KOPT-K1 (cell line): ENCODE measurements at regions not wholly inside any gene's neighbourhood (a gene's known extent, or its start where the extent isn't known, plus 50 kb on each side); places are given as distances from the start of the nearest gene placed in this dataset.

Experiments
- H3K27ac ChIP-seq: fragments of 200-600 bp; sonication (generic); 2 replicates; pipeline ENCODE4 v1.5.1; 2016; ENCODE audit warnings: antibody characterized with exemption, mild to moderate bottlenecking, low read depth, low read length; ENCODE audit not compliant: poor library complexity, severe bottlenecking
- H3K36me3 ChIP-seq: fragments of 200-600 bp; sonication (generic); 2 replicates; pipeline ENCODE4 v1.5.1; 2017; ENCODE audit warnings: antibody characterized with exemption, mild to moderate bottlenecking, low read length, moderate library complexity; ENCODE audit not compliant: insufficient read depth
- H3K9me3 ChIP-seq: fragments of 200-600 bp; sonication (generic); 2 replicates; pipeline ENCODE4 v1.5.1; 2017; ENCODE audit warnings: antibody characterized with exemption, low read length, mild to moderate bottlenecking; ENCODE audit not compliant: insufficient read depth, poor library complexity, severe bottlenecking

- no peaks in the 10 kb centered on the region for H3K36me3 ChIP-seq
- H3K27ac ChIP-seq, result no peak overlapping the region
- H3K9me3 ChIP-seq, result no peaks in the 10 kb centered on the region
Observed at GRCh38 chr9:99606957-99607356, 214.7 kb upstream of the NR4A3 start.

GRCh38 chr9:99607842-99608448, 213.7 kb upstream of the NR4A3 start:
- Histone ChIP-seq H3K9me3 (no peaks in the 10 kb centered on the region), H3K27ac (no peak overlapping the region), H3K36me3 (no peaks in the 10 kb centered on the region)

- Histone ChIP-seq H3K27ac (no peak overlapping the region), H3K36me3 (no peaks in the 10 kb centered on the region), H3K9me3 (no peaks in the 10 kb centered on the region)
Observed at GRCh38 chr9:99614341-99614740, 207.3 kb upstream of the NR4A3 start.

- Histone ChIP-seq H3K9me3 (no peaks in the 10 kb centered on the region), H3K27ac (no peak overlapping the region), H3K36me3 (no peaks in the 10 kb centered on the region)
Observed at GRCh38 chr9:99621040-99621439, 200.6 kb upstream of the NR4A3 start.

GRCh38 chr9:99622679-99623078, 199.0 kb upstream of the NR4A3 start:
- no peaks in the 10 kb centered on the region for H3K36me3 ChIP-seq
- H3K9me3 ChIP-seq, result no peaks in the 10 kb centered on the region
- H3K27ac ChIP-seq, result no peak overlapping the region

GRCh38 chr9:99623780-99624364, 197.8 kb upstream of the NR4A3 start:
- Histone ChIP-seq H3K27ac (no peak overlapping the region), H3K9me3 (no peaks in the 10 kb centered on the region)

DNA sequence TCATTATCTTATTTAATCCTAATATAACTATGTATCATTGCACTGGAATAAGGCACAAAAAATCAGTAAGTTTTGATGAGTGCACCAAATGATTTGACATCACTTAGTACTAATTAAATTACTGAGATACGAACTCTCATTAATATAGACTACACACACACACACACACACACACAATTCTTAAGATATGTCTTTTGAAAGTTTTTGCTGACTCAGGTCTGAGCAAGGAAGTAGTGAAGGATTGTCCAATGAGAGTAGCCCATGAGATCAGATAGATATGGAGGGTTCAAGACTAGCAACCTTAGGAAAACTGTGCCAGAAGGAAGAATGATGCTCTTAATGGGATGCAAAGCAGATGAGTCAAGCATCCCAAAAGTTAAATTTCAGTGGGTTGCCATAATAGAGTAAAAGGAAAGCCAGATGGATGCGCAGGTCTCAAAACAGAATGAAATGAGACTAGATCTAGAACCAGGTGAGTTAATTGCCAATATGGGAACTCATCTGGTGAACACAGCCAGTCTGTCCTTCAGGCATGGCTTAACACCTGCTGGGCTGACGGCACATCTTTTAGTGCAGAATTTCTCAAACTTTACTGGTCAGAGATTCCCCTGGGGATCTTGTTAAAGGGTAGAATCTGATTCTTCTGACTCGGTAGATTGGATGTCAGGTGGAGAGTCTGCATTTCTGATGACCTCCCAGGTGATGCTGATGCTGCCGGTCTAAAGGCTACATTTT, 197.0 kb upstream of the NR4A3 start:
- H3K27ac ChIP-seq, result no peak overlapping the region
- H3K36me3 ChIP-seq, result no peaks in the 10 kb centered on the region
- H3K9me3 ChIP-seq, result no peaks in the 10 kb centered on the region

More at GRCh38 chr9:99623780-99624364, 197.8 kb upstream of the NR4A3 start:
- H3K36me3 ChIP-seq, result no peaks in the 10 kb centered on the region

DNA sequence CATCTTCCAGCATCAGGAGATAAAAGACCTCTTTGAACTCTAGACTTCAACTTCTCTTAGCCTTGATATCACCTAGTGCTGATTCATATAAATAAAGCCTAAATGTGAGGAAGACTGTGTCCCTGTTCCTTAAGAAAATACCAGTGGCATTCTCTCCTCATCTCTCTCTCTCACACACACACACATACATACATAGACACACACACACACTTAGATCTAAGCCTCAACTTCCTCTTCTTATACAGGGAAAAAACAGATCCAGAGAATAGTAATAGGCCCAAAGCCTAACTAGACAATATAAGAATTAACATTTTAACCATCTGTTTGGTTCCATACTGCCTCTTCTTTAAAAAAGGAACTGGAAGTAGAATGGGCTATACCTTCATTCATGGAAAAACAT, 195.3 kb upstream of the NR4A3 start:
- no peak overlapping the region for H3K27ac ChIP-seq
- H3K36me3 ChIP-seq, result no peaks in the 10 kb centered on the region
- no peaks in the 10 kb centered on the region for H3K9me3 ChIP-seq

DNA sequence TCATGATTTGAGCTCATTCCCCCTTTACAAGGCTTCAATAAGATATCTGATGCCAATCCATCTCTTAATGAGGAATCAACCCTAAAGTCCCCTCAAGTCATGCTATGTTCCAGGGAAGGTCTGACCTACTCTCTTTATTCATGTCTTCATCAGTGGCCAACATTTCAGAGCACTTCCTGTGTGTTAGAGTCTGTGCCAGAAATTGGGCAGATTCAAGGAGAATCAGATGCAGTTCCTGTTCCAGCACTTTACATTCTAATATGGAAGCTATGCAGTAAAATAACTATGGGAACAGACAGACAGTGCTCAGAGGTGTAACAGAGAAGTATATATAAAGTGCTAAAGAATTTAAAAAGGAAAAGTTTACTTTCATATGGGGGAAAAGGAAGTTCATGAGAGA, 193.4 kb upstream of the NR4A3 start:
- no peaks in the 10 kb centered on the region for H3K9me3 ChIP-seq
- no peak overlapping the region for H3K27ac ChIP-seq

GRCh38 chr9:99628849-99629620, 192.7 kb upstream of the NR4A3 start:
- Histone ChIP-seq H3K36me3 (no peaks in the 10 kb centered on the region), H3K27ac (no peak overlapping the region), H3K9me3 (no peaks in the 10 kb centered on the region)

More for the DNA sequence above, 193.4 kb upstream of the NR4A3 start:
- H3K36me3 ChIP-seq, result no peaks in the 10 kb centered on the region

DNA sequence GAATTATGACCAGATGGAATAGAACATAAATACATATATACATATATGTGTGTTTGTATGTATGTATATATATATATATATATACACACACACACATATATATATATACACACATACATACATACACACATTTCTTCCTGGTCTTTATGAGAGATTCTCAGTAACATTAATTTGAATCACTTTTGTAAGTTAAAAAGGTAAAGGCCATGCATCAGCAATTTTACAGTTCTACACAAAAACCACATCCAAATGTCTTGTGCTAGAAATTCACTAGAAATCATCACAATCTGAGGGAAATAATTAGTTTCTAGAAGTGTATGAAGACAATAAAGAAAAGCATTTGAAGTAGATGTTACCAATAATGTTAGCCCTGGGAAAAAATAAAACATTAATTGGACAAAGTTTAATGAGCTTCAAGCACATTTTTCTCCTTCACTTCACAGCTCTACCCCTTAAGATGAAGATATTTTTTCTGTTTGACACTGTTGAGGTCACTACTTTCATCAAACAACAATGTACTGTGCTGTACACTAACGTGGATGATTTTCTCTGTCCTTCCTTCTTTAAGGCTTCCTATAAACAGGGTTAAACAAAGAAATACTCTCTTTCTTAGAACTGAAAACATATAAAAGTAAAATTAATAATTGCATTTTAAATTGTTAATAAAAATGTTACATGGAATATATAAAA, 189.2 kb upstream of the NR4A3 start:
- no peaks in the 10 kb centered on the region for H3K9me3 ChIP-seq
- H3K27ac ChIP-seq, result no peak overlapping the region
- no peaks in the 10 kb centered on the region for H3K36me3 ChIP-seq

GRCh38 chr9:99633265-99633664, 188.4 kb upstream of the NR4A3 start:
- Histone ChIP-seq H3K9me3 (no peaks in the 10 kb centered on the region), H3K27ac (no peak overlapping the region), H3K36me3 (no peaks in the 10 kb centered on the region)

GRCh38 chr9:99634186-99634585, 187.5 kb upstream of the NR4A3 start:
- Histone ChIP-seq H3K36me3 (no peaks in the 10 kb centered on the region), H3K9me3 (no peaks in the 10 kb centered on the region), H3K27ac (no peak overlapping the region)

- Histone ChIP-seq H3K36me3 (no peaks in the 10 kb centered on the region), H3K27ac (no peak overlapping the region), H3K9me3 (no peaks in the 10 kb centered on the region)
Observed at GRCh38 chr9:99635032-99635431, 186.7 kb upstream of the NR4A3 start.

- H3K27ac ChIP-seq, result no peak overlapping the region
- H3K9me3 ChIP-seq, result peaks cover 6% of the 10 kb centered on the region
- no peaks in the 10 kb centered on the region for H3K36me3 ChIP-seq
Observed at GRCh38 chr9:99637641-99638040, 184.0 kb upstream of the NR4A3 start.
